Activated B cell treated with CpG ODN at 0.5 μM for 24 hours (primary cell): ENCODE measurements at regions not wholly inside any gene's neighbourhood (a gene's known extent, or its start where the extent isn't known, plus 50 kb on each side); places are given as distances from the start of the nearest gene placed in this dataset.

Experiments used
- ATAC-seq: fragments of 200-7000 bp; cut with Tn5 transposase; one replicate; pipeline ENCODE4 v1.10.0; 2021; ENCODE audit warnings: low read depth, mild to moderate bottlenecking, moderate library complexity
- CTCF ChIA-PET: fragments of 350-600 bp; sonication (Branson Sonifier 250); formaldehyde crosslinking; loops from one replicate; lab custom pipeline; 2021; ENCODE audit warnings: antibody characterized with exemption; lab: Charles Lee
- POLR2A ChIA-PET: fragments of 350-600 bp; sonication (Branson Sonifier 250); formaldehyde crosslinking; loops from one replicate; lab custom pipeline; 2021; ENCODE audit warnings: antibody characterized with exemption; lab: Charles Lee
- DNase-seq: peaks from one replicate; pipeline ENCODE4 v3.0.0; 2022
- H3K27ac Mint-ChIP-seq: one replicate; pipeline ENCODE4 v1.8.0; 2020; ENCODE audit warnings: mixed read lengths
- H3K27me3 Mint-ChIP-seq: one replicate; pipeline ENCODE4 v1.8.0; 2021; ENCODE audit warnings: mixed read lengths
- H3K36me3 Mint-ChIP-seq: one replicate; pipeline ENCODE4 v1.8.0; 2021; ENCODE audit warnings: low read depth, mixed read lengths
- H3K4me1 Mint-ChIP-seq: one replicate; pipeline ENCODE4 v1.8.0; 2021; ENCODE audit warnings: mixed read lengths
- H3K4me3 Mint-ChIP-seq: one replicate; pipeline ENCODE4 v1.8.0; 2020; ENCODE audit warnings: mild to moderate bottlenecking, mixed read lengths
- H3K9me3 Mint-ChIP-seq: one replicate; pipeline ENCODE4 v1.8.0; 2020; ENCODE audit warnings: mixed read lengths
- CTCF ChIP-seq: fragments of 200-600 bp; IDR thresholded peaks from one replicate; pipeline ENCODE4 v1.8.0; 2022; ENCODE audit warnings: antibody characterized with exemption, mild to moderate bottlenecking
- intact Hi-C: fragments of 100-400 bp; cut with micrococcal nuclease; formaldehyde crosslinking; loops from one replicate; pipeline ENCODE4 v1.15.1; 2024

GRCh38 chr1:10928654-10929053, 83.8 kb upstream of the TARDBP start:
- DNase-seq (no peak), ATAC-seq (no peak)
- H3K4me1 Mint-ChIP-seq, result no peaks in the 10 kb centered on the region
- no peak for TF ChIP-seq CTCF
- no peaks in the 10 kb centered on the region for H3K36me3 Mint-ChIP-seq
- peaks cover 7% of the 10 kb centered on the region for H3K9me3 Mint-ChIP-seq
- ChIA-PET CTCF (no interaction called here), POLR2A (no interaction called here)
- H3K4me3 Mint-ChIP-seq, result no peak overlapping the region
- no peak overlapping the region for H3K27ac Mint-ChIP-seq
- peaks cover 8% of the 10 kb centered on the region for H3K27me3 Mint-ChIP-seq
- intact Hi-C loops, result no loop called here

- ATAC-seq (no peak), DNase-seq (no peak)
- peaks cover 4% of the 10 kb centered on the region for H3K27me3 Mint-ChIP-seq
- intact Hi-C loops, result no loop called here
- H3K9me3 Mint-ChIP-seq, result peaks cover 7% of the 10 kb centered on the region
- POLR2A ChIA-PET, result no interaction called here
- CTCF ChIA-PET, result no interaction called here
- TF ChIP-seq CTCF, result no peak
- H3K4me3 Mint-ChIP-seq, result no peak overlapping the region
- no peak overlapping the region for H3K27ac Mint-ChIP-seq
- no peaks in the 10 kb centered on the region for H3K36me3 Mint-ChIP-seq
- no peaks in the 10 kb centered on the region for H3K4me1 Mint-ChIP-seq
These were observed 80.4 kb upstream of the TARDBP start for GRCh38 chr1:10932088-10932487.

- Mint-ChIP-seq H3K4me3 (no peak overlapping the region), H3K4me1 (no peaks in the 10 kb centered on the region), H3K27me3 (peaks cover 2% of the 10 kb centered on the region), H3K9me3 (no peaks in the 10 kb centered on the region), H3K36me3 (no peaks in the 10 kb centered on the region), H3K27ac (no peak overlapping the region)
- TF ChIP-seq CTCF, result no peak
- POLR2A ChIA-PET, result no interaction called here
- CTCF ChIA-PET, result no interaction called here
- no peak for DNase-seq
- intact Hi-C loops, result no loop called here
- ATAC-seq, result no peak
These were observed 78.2 kb upstream of the TARDBP start for GRCh38 chr1:10934150-10934818.

GRCh38 chr1:10935246-10935645, 77.2 kb upstream of the TARDBP start:
- TF ChIP-seq CTCF, result no peak
- no peaks in the 10 kb centered on the region for H3K9me3 Mint-ChIP-seq
- DNase-seq, result no peak
- POLR2A ChIA-PET, result no interaction called here
- H3K36me3 Mint-ChIP-seq, result no peaks in the 10 kb centered on the region
- no peak overlapping the region for H3K4me3 Mint-ChIP-seq
- CTCF ChIA-PET, result no interaction called here
- intact Hi-C loops, result no loop called here
- peaks cover 6% of the 10 kb centered on the region for H3K27me3 Mint-ChIP-seq
- peaks cover 8% of the 10 kb centered on the region for H3K4me1 Mint-ChIP-seq
- ATAC-seq, result no peak
- H3K27ac Mint-ChIP-seq, result no peak overlapping the region

DNA sequence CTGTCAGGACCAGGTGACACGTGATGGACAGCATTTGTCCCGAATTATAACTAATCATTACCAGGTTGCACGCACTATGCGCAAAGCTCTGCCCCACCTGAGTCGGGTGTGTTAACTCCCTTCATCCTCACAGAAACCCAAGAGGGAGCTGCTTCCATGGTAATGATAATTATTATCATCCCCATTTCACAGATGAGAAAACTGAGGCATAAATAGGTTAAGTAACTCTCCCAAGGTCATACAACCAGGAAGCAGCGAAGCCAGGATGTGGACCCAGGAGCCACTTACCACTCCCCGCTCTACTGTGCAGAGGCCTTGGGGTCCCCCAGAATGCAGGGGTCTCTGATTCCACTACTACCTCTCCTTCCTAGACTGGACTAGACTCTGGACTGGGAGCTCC, 76.7 kb upstream of the TARDBP start:
- Mint-ChIP-seq H3K36me3 (no peaks in the 10 kb centered on the region), H3K27ac (no peak overlapping the region), H3K4me1 (peaks cover 8% of the 10 kb centered on the region), H3K4me3 (no peak overlapping the region), H3K9me3 (no peaks in the 10 kb centered on the region), H3K27me3 (peaks cover 6% of the 10 kb centered on the region)
- ChIA-PET CTCF (no interaction called here), POLR2A (no interaction called here)
- ATAC-seq (no peak), DNase-seq (no peak)
- TF ChIP-seq CTCF, result no peak
- intact Hi-C loops, result no loop called here
